GM12878 (cell line): ENCODE measurements at regions not wholly inside any gene's neighbourhood (a gene's known extent, or its start where the extent isn't known, plus 50 kb on each side); places are given as distances from the start of the nearest gene placed in this dataset.

Experiments
- ATAC-seq: fragments of 200-7000 bp; cut with Tn5 transposase; 3 replicates; pipeline ENCODE4 v1.9.1; 2020; ENCODE audit warnings: mild to moderate bottlenecking, moderate library complexity
- BruUV-seq: library from RNA; stranded (reverse); fragments of 400-500 nt; replicated peaks from 2 replicates; lab custom pipeline; 2021; lab: Mats Ljungman, UMichigan
- CTCF ChIA-PET: fragments of 300-600 bp; sonication (Branson Sonifier 250); formaldehyde crosslinking; extraction: SDS; loops from one replicate; lab custom pipeline; 2021; ENCODE audit warnings: inconsistent platforms; lab: Yijun Ruan, JAX
- POLR2A ChIA-PET: fragments of 350-600 bp; formaldehyde crosslinking; extraction: SDS; loops from one replicate; lab custom pipeline; 2021; ENCODE audit warnings: inconsistent platforms; lab: Charles Lee
- RAD21 ChIA-PET: fragments of 300-600 bp; sonication (Branson Sonifier 250); formaldehyde crosslinking; loops from one replicate; lab custom pipeline; 2023; ENCODE audit warnings: antibody characterized with exemption; ENCODE audit not compliant: unreplicated experiment; lab: Charles Lee
- SMC1A ChIA-PET: fragments of 300-600 bp; sonication (Branson Sonifier 250); formaldehyde crosslinking; loops from one replicate; lab custom pipeline; 2023; ENCODE audit not compliant: unreplicated experiment, uncharacterized antibody; lab: Charles Lee
- DNase-seq: peaks from one replicate; pipeline ENCODE4 v3.0.0-alpha.2; 2011; ENCODE audit warnings: low read depth, low spot score
- FAIRE-seq: peaks from 3 replicates; lab custom pipeline; 2011; peaks lifted over from hg19 to GRCh38; lab: Jason Lieb, UNC
- H2AFZ ChIP-seq: 2 replicates; pipeline ENCODE4 v1.6.0; 2011; ENCODE audit warnings: low read depth, low read length, control low read depth; ENCODE audit not compliant: control insufficient read depth
- H3K27ac ChIP-seq: 2 replicates; pipeline ENCODE4 v1.5.1; 2011; ENCODE audit warnings: control low read depth; ENCODE audit not compliant: control insufficient read depth, insufficient read depth
- H3K27me3 ChIP-seq, 2 experiments: replicated peaks in 1 of 2; 2 replicates each; pipeline versions ENCODE4 v1.6.0 to v1.6.1; 2011; ENCODE audit warnings: low read length in 1 of 2; ENCODE audit not compliant: control insufficient read depth in 2 of 2, insufficient read depth in 2 of 2
- H3K36me3 ChIP-seq, 2 experiments: 2 replicates each; pipeline ENCODE4 v1.5.1; 2011; ENCODE audit warnings: low read length in 1 of 2; ENCODE audit not compliant: control insufficient read depth in 2 of 2, insufficient read depth in 2 of 2
- H3K4me1 ChIP-seq: 2 replicates; pipeline ENCODE4 v1.6.1; 2011; ENCODE audit warnings: mild to moderate bottlenecking, low read length, moderate library complexity, mixed read lengths; ENCODE audit not compliant: control insufficient read depth, insufficient read depth
- H3K4me2 ChIP-seq: 2 replicates; pipeline ENCODE4 v1.6.0; 2011; ENCODE audit warnings: control low read depth; ENCODE audit not compliant: control insufficient read depth, insufficient read depth
- H3K4me3 ChIP-seq: fragments of 200-600 bp; sonication (generic); 2 replicates; pipeline ENCODE4 v1.5.1; 2016
- H3K79me2 ChIP-seq: 2 replicates; pipeline ENCODE4 v1.6.0; 2011; ENCODE audit warnings: low read length; ENCODE audit not compliant: control insufficient read depth, insufficient read depth
- H3K9ac ChIP-seq: 2 replicates; pipeline ENCODE4 v1.8.0; 2011; ENCODE audit warnings: low read length, control low read depth, mixed read lengths; ENCODE audit not compliant: control insufficient read depth, insufficient read depth
- H3K9me3 ChIP-seq: replicated peaks from 3 replicates; pipeline ENCODE4 v1.5.1; 2011; ENCODE audit warnings: mild to moderate bottlenecking, low read length; ENCODE audit not compliant: control insufficient read depth, insufficient read depth
- H4K20me1 ChIP-seq: 2 replicates; pipeline ENCODE4 v1.6.0; 2011; ENCODE audit not compliant: control insufficient read depth, insufficient read depth
- BCLAF1 ChIP-seq: fragments of 450-650 bp; IDR thresholded peaks from 2 replicates; pipeline ENCODE4 v1.6.1; 2017; ENCODE audit warnings: antibody characterized with exemption, mild to moderate bottlenecking, moderate library complexity
- CBFB ChIP-seq: IDR thresholded peaks from 2 replicates; pipeline ENCODE4 v1.6.1; 2016; ENCODE audit warnings: antibody characterized with exemption, low read depth
- CREM ChIP-seq: IDR thresholded peaks from 2 replicates; pipeline ENCODE4 v1.6.1; 2014; ENCODE audit warnings: antibody characterized with exemption, low read depth
- E4F1 ChIP-seq: fragments of 450-650 bp; IDR thresholded peaks from 2 replicates; pipeline ENCODE4 v1.6.1; 2018; ENCODE audit warnings: borderline replicate concordance, mild to moderate bottlenecking; ENCODE audit not compliant: partially characterized antibody
- ETV6 ChIP-seq, 2 experiments: fragments of 450-650 bp in 1 of 2; IDR thresholded peaks in 1 of 2; conservative IDR thresholded peaks in 1 of 2; 2 replicates each; pipeline ENCODE4 v1.6.1; 2014; ENCODE audit warnings: antibody characterized with exemption in 1 of 2, borderline replicate concordance in 1 of 2, low read depth in 1 of 2, mild to moderate bottlenecking in 1 of 2, moderate library complexity in 1 of 2
- FOXM1 ChIP-seq: IDR thresholded peaks from 2 replicates; pipeline ENCODE4 v1.6.1; 2012; ENCODE audit warnings: low read depth, mild to moderate bottlenecking, inconsistent platforms, low read length, moderate library complexity
- HDAC2 ChIP-seq: fragments of 200-600 bp; sonication (generic); IDR thresholded peaks from 2 replicates; pipeline ENCODE4 v1.6.1; 2017
- MEF2A ChIP-seq: IDR thresholded peaks from 2 replicates; pipeline ENCODE4 v1.6.1; 2011; ENCODE audit warnings: low read depth, mild to moderate bottlenecking, low read length, moderate library complexity; ENCODE audit not compliant: insufficient read depth
- MTA3 ChIP-seq: IDR thresholded peaks from 2 replicates; pipeline ENCODE4 v1.6.1; 2012; ENCODE audit warnings: low read length, inconsistent platforms, borderline replicate concordance
- NFIC ChIP-seq: IDR thresholded peaks from 2 replicates; pipeline ENCODE4 v1.6.1; 2012; ENCODE audit warnings: low read depth, mild to moderate bottlenecking, inconsistent platforms, low read length, moderate library complexity
- NFYB ChIP-seq: IDR thresholded peaks from 2 replicates; pipeline ENCODE4 v1.6.1; 2011; ENCODE audit warnings: low read depth, mild to moderate bottlenecking, low read length, improper control_type of control experiment, moderate library complexity; ENCODE audit not compliant: insufficient read depth
- PBX3 ChIP-seq: IDR thresholded peaks from 2 replicates; pipeline ENCODE4 v1.6.1; 2011; ENCODE audit warnings: mild to moderate bottlenecking, low read depth, low read length, moderate library complexity; ENCODE audit not compliant: insufficient replicate concordance
- SKIL ChIP-seq: fragments of 450-650 bp; IDR thresholded peaks from 2 replicates; pipeline ENCODE4 v1.6.1; 2017; ENCODE audit warnings: mild to moderate bottlenecking, low read depth, inconsistent platforms; ENCODE audit not compliant: poor library complexity, severe bottlenecking
- STAT3 ChIP-seq: IDR thresholded peaks from 2 replicates; pipeline ENCODE4 v1.6.1; 2011; ENCODE audit warnings: low read depth, low read length, improper control_type of control experiment
- WGBS: methylation state at CpG from one replicate; pipeline ENCODE4 v1.1.6; 2016; ENCODE audit warnings: low lambda C conversion rate; ENCODE audit not compliant: insufficient replicate concordance, insufficient coverage; ENCODE audit errors: missing lambda C conversion rate; 5-methylcytosine and 5-hydroxymethylcytosine counted together
- in situ Hi-C: fragments of 300-500 bp; cut with MboI; formaldehyde crosslinking; loops from 9 replicates; pipeline ENCODE4 v1.14.3; 2018; ENCODE audit warnings: mixed read lengths
- intact Hi-C: fragments of 100-400 bp; cut with micrococcal nuclease; formaldehyde crosslinking; loops from one replicate; pipeline ENCODE4 v1.14.2; 2022; ENCODE audit not compliant: unreplicated experiment

GRCh38 chr18:71846716-71847115, 697.4 kb downstream of the CBLN2 start:
- intact Hi-C loops, result no loop called here
- H4K20me1 ChIP-seq, result no peaks in the 10 kb centered on the region
- no peak overlapping the region for H3K9ac ChIP-seq
- FAIRE-seq (no peak), ATAC-seq (no peak), DNase-seq (no peak)
- no peaks in the 10 kb centered on the region for H3K36me3 ChIP-seq
- H3K27ac ChIP-seq, result no peak overlapping the region
- 0% methylated on average over 2 of the region's 2 CpGs for WGBS
- BruUV-seq, result no TSS peak
- ChIA-PET RAD21 (no interaction called here), SMC1A (no interaction called here), POLR2A (no interaction called here), CTCF (no interaction called here)
- H2AFZ ChIP-seq, result no peak overlapping the region
- no peak overlapping the region for H3K4me3 ChIP-seq
- no peaks in the 10 kb centered on the region for H3K4me1 ChIP-seq
- no peak overlapping the region for H3K4me2 ChIP-seq
- no peaks in the 10 kb centered on the region; the same call in 2 of the 3 replicates for H3K9me3 ChIP-seq
- in situ Hi-C loops, result no loop called here
- H3K79me2 ChIP-seq, result no peaks in the 10 kb centered on the region
- H3K27me3 ChIP-seq, result no peaks in the 10 kb centered on the region
- TF ChIP-seq MEF2A, result no peak
- no peak for TF ChIP-seq BCLAF1
- TF ChIP-seq CREM, result no peak
- TF ChIP-seq CBFB, result no peak
- TF ChIP-seq STAT3, result no peak
- no peak for TF ChIP-seq PBX3
- TF ChIP-seq E4F1, result no peak
- TF ChIP-seq MTA3, result no peak
- TF ChIP-seq ETV6 (conservative IDR thresholded peaks at IDR 0.05 in 1 of 2, IDR thresholded peaks at IDR 0.05 in 1 of 2; ENCODE audit: borderline replicate concordance in 1 of 2, low read depth in 1 of 2), result no peak
- TF ChIP-seq FOXM1, result no peak
- TF ChIP-seq NFYB, result no peak
- TF ChIP-seq SKIL, result no peak
- TF ChIP-seq HDAC2, result no peak
- no peak for TF ChIP-seq NFIC
